ENCODE measurements at regions not wholly inside any gene's neighbourhood (a gene's known extent, or its start where the extent isn't known, plus 50 kb on each side); places are given as distances from the start of the nearest gene placed in this dataset.
"Not testable (repeated sequence)": the region's sequence is repeated elsewhere in the genome, so short reads cannot be mapped to it uniquely, and the experiment has no call there.

GRCh38 chr3:181533811-181534210 lies 177.9 kb upstream of the SOX2 start:
- DNase-seq (ENCODE audit: low spot score) = no peak

- no peak for DNase-seq (ENCODE audit: low spot score)
Measured at GRCh38 chr3:181530584-181530983, 181.1 kb upstream of the SOX2 start.

- no peak for DNase-seq (ENCODE audit: low spot score)
Measured at GRCh38 chr3:181521831-181522230, 189.9 kb upstream of the SOX2 start.

GRCh38 chr3:181518222-181518621 lies 193.5 kb upstream of the SOX2 start:
- no peak for DNase-seq (ENCODE audit: low spot score)

- no peak for DNase-seq (ENCODE audit: low spot score)
Measured at GRCh38 chr3:181512787-181513186, 198.9 kb upstream of the SOX2 start.

- DNase-seq (ENCODE audit: low spot score) = no peak
Measured at GRCh38 chr3:181510500-181510899, 201.2 kb upstream of the SOX2 start.

GRCh38 chr3:181497358-181497757 lies 214.4 kb upstream of the SOX2 start:
- no peak for DNase-seq (ENCODE audit: low spot score)

- no peak for DNase-seq (ENCODE audit: low spot score)
Measured at GRCh38 chr3:181493423-181493822, 218.3 kb upstream of the SOX2 start.

- no peak for DNase-seq (ENCODE audit: low spot score)
Measured at GRCh38 chr3:181488536-181488935, 223.2 kb upstream of the SOX2 start.

GRCh38 chr3:181487236-181487978 lies 224.3 kb upstream of the SOX2 start:
- DNase-seq (ENCODE audit: low spot score) = no peak

GRCh38 chr3:181486141-181486885 lies 225.4 kb upstream of the SOX2 start:
- no peak for DNase-seq (ENCODE audit: low spot score)

GRCh38 chr3:181484026-181484425 lies 227.7 kb upstream of the SOX2 start:
- no peak for DNase-seq (ENCODE audit: low spot score)

GRCh38 chr3:181475146-181475545 lies 236.6 kb upstream of the SOX2 start:
- DNase-seq (ENCODE audit: low spot score) = not testable (repeated sequence)

GRCh38 chr3:181470349-181470748 lies 241.4 kb upstream of the SOX2 start:
- no peak for DNase-seq (ENCODE audit: low spot score)

- no peak for DNase-seq (ENCODE audit: low spot score)
Measured at GRCh38 chr3:181464033-181464694, 247.6 kb upstream of the SOX2 start.

GRCh38 chr3:181461381-181461780 lies 250.3 kb upstream of the SOX2 start:
- no peak for DNase-seq (ENCODE audit: low spot score)

GRCh38 chr3:181459516-181459915 lies 252.2 kb upstream of the SOX2 start:
- DNase-seq (ENCODE audit: low spot score) = no peak

GRCh38 chr3:181458857-181459256 lies 252.9 kb upstream of the SOX2 start:
- DNase-seq (ENCODE audit: low spot score) = no peak

GRCh38 chr3:181457756-181458155 lies 254.0 kb upstream of the SOX2 start:
- DNase-seq (ENCODE audit: low spot score) = no peak

- DNase-seq (ENCODE audit: low spot score) = no peak
Measured at GRCh38 chr3:181457190-181457589, 254.5 kb upstream of the SOX2 start.

- DNase-seq (ENCODE audit: low spot score) = no peak
Measured at GRCh38 chr3:181455276-181455675, 256.4 kb upstream of the SOX2 start.

- no peak for DNase-seq (ENCODE audit: low spot score)
Measured at GRCh38 chr3:181454451-181455027, 257.2 kb upstream of the SOX2 start.

- no peak for DNase-seq (ENCODE audit: low spot score)
Measured at GRCh38 chr3:181446741-181447140, 265.0 kb upstream of the SOX2 start.

Measured in hepatic stellate cell (primary cell).